Testis (tissue), 2 donors: ENCODE measurements at regions not wholly inside any gene's neighbourhood (a gene's known extent, or its start where the extent isn't known, plus 50 kb on each side); places are given as distances from the start of the nearest gene placed in this dataset.

ENCODE experiments used
- DNase-seq: peaks from one replicate; pipeline ENCODE4 v3.0.0-alpha.2; 2019
- H3K27ac ChIP-seq, 2 donors: fragments of 200-600 bp; sonication (generic); one replicate each; pipeline ENCODE4 v1.5.1; 2019
- H3K27me3 ChIP-seq: fragments of 200-600 bp; sonication (generic); one replicate; pipeline ENCODE4 v1.5.1; 2019
- H3K36me3 ChIP-seq: fragments of 200-600 bp; sonication (generic); one replicate; pipeline ENCODE4 v1.5.1; 2017; ENCODE audit warnings: low read depth; ENCODE audit errors: missing control alignments
- H3K4me1 ChIP-seq: fragments of 200-600 bp; sonication (generic); one replicate; pipeline ENCODE4 v1.5.1; 2019
- H3K4me3 ChIP-seq, 2 donors: fragments of 200-600 bp; sonication (generic); one replicate each; pipeline ENCODE4 v1.5.1; 2017 to 2019
- H3K9me3 ChIP-seq: fragments of 200-600 bp; sonication (generic); one replicate; pipeline ENCODE4 v1.5.1; 2017
- POLR2A ChIP-seq: fragments of 450-650 bp; IDR thresholded peaks from one replicate; pipeline ENCODE4 v1.6.1; 2017; ENCODE audit warnings: antibody characterized with exemption, mild to moderate bottlenecking, moderate library complexity
- WGBS, 2 donors: methylation state at CpG; one replicate each; pipeline ENCODE4 v1.1.5; 2018; 5-methylcytosine and 5-hydroxymethylcytosine counted together
- intact Hi-C: fragments of 100-400 bp; cut with DNase I; formaldehyde crosslinking; loops from one replicate; pipeline ENCODE4 v1.15.1; 2023; ENCODE audit warnings: low total_unique reads
- TF ChIP-seq, protein P1 (sequence below), 3 experiments: fragments of 450-650 bp in 2 of 3; fragments of 200-600 bp in 1 of 3; sonication (generic) in 1 of 3; IDR thresholded peaks; one replicate each; pipeline ENCODE4 v1.5.1; 2016 to 2019; ENCODE audit warnings: antibody characterized with exemption in 3 of 3, mild to moderate bottlenecking in 2 of 3, moderate library complexity in 1 of 3

- Histone ChIP-seq H3K36me3 (no peaks in the 10 kb centered on the region), H3K4me3 (no peak overlapping the region), H3K27ac (no peak overlapping the region), H3K4me1 (no peaks in the 10 kb centered on the region), H3K27me3 (no peaks in the 10 kb centered on the region), H3K9me3 (no peaks in the 10 kb centered on the region)
- intact Hi-C loops = no loop called here
- no peak for DNase-seq
- TF ChIP-seq, protein P1, sequence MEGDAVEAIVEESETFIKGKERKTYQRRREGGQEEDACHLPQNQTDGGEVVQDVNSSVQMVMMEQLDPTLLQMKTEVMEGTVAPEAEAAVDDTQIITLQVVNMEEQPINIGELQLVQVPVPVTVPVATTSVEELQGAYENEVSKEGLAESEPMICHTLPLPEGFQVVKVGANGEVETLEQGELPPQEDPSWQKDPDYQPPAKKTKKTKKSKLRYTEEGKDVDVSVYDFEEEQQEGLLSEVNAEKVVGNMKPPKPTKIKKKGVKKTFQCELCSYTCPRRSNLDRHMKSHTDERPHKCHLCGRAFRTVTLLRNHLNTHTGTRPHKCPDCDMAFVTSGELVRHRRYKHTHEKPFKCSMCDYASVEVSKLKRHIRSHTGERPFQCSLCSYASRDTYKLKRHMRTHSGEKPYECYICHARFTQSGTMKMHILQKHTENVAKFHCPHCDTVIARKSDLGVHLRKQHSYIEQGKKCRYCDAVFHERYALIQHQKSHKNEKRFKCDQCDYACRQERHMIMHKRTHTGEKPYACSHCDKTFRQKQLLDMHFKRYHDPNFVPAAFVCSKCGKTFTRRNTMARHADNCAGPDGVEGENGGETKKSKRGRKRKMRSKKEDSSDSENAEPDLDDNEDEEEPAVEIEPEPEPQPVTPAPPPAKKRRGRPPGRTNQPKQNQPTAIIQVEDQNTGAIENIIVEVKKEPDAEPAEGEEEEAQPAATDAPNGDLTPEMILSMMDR (IDR thresholded peaks at IDR 0.05) = no peak
- no peak for TF ChIP-seq POLR2A
These were observed 78.0 kb upstream of the FAR2 start for GRCh38 chr12:29071099-29071498.

GRCh38 chr12:29072631-29073030, 76.4 kb upstream of the FAR2 start:
- no peak overlapping the region for H3K4me3 ChIP-seq
- no peaks in the 10 kb centered on the region for H3K36me3 ChIP-seq
- TF ChIP-seq, protein P1 (IDR thresholded peaks at IDR 0.05) = no peak
- TF ChIP-seq POLR2A = no peak
- no peaks in the 10 kb centered on the region for H3K4me1 ChIP-seq
- H3K27ac ChIP-seq = no peak overlapping the region
- H3K27me3 ChIP-seq = no peaks in the 10 kb centered on the region
- no peak for DNase-seq
- no peaks in the 10 kb centered on the region for H3K9me3 ChIP-seq
- WGBS, 2 donors = 100% methylated on average over 1 of the region's 1 CpG
- intact Hi-C loops = no loop called here

GRCh38 chr12:29073631-29074239, 75.3 kb upstream of the FAR2 start:
- TF ChIP-seq, protein P1 (IDR thresholded peaks at IDR 0.05) = peak; percentile 53 to 82 (median 60)
- TF ChIP-seq POLR2A = no peak
- Histone ChIP-seq H3K4me1 (no peaks in the 10 kb centered on the region), H3K27ac (no peak overlapping the region), H3K36me3 (no peaks in the 10 kb centered on the region), H3K9me3 (no peaks in the 10 kb centered on the region), H3K4me3 (no peak overlapping the region), H3K27me3 (no peaks in the 10 kb centered on the region)
- WGBS, 2 donors = 43 to 49% methylated on average over 3 of the region's 3 CpGs
- peak; percentile 19 for DNase-seq
- intact Hi-C loops = no loop called here

GRCh38 chr12:29081101-29081500, 68.0 kb upstream of the FAR2 start:
- no peak overlapping the region for H3K27ac ChIP-seq
- no peaks in the 10 kb centered on the region for H3K4me1 ChIP-seq
- H3K9me3 ChIP-seq = no peaks in the 10 kb centered on the region
- intact Hi-C loops = no loop called here
- DNase-seq = no peak
- H3K36me3 ChIP-seq = no peaks in the 10 kb centered on the region
- no peaks in the 10 kb centered on the region for H3K27me3 ChIP-seq
- H3K4me3 ChIP-seq = no peak overlapping the region
- TF ChIP-seq, protein P1 (IDR thresholded peaks at IDR 0.05) = no peak
- TF ChIP-seq POLR2A = no peak

DNA sequence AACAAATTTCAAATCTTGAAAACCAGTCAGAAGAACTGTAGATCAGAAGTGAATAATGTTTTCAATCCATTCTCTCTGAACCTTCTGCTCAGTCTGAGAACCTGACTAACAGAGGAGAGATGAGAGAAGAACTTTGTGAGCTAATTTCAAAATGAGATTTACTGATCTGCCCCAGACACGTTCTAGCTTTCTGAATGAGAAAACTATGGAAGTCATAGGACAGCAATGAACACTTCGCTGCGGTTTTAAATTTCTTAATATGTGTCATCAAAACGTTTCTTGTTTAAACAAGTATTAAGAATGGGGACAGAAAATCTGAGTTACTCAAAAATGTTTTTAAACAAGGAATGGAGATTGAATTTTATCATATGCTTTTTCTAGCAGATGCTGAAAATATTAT, 66.6 kb upstream of the FAR2 start:
- H3K27me3 ChIP-seq = no peaks in the 10 kb centered on the region
- intact Hi-C loops = no loop called here
- no peaks in the 10 kb centered on the region for H3K9me3 ChIP-seq
- 72 to 78% methylated on average over 4 of the region's 4 CpGs for WGBS, 2 donors
- no peak overlapping the region for H3K4me3 ChIP-seq
- DNase-seq = no peak
- H3K4me1 ChIP-seq = no peaks in the 10 kb centered on the region
- TF ChIP-seq, protein P1 (IDR thresholded peaks at IDR 0.05) = no peak
- no peak for TF ChIP-seq POLR2A
- no peaks in the 10 kb centered on the region for H3K36me3 ChIP-seq
- H3K27ac ChIP-seq = no peak overlapping the region
